ENCODE measurements at regions not wholly inside any gene's neighbourhood (a gene's known extent, or its start where the extent isn't known, plus 50 kb on each side); places are given as distances from the start of the nearest gene placed in this dataset.
A peak's percentile ranks its signal among the peaks of the same experiment; 100 is the strongest.
"Not testable (repeated sequence)": the region's sequence is repeated elsewhere in the genome, so short reads cannot be mapped to it uniquely, and the experiment has no call there.

- DNase-seq; H3K27ac ChIP-seq; H4K20me1 ChIP-seq (ENCODE audit: insufficient read depth); H2AFZ ChIP-seq; H3K9me2 ChIP-seq (ENCODE audit: insufficient read depth); H3K36me3 ChIP-seq (ENCODE audit: low read depth); H3K4me3 ChIP-seq; H3K27me3 ChIP-seq (replicated peaks; ENCODE audit: insufficient read depth); H3F3A ChIP-seq (ENCODE audit: insufficient read depth); in situ Hi-C loops (cut with MboI); H3K4me2 ChIP-seq (ENCODE audit: unreplicated experiment); H3K9me3 ChIP-seq (ENCODE audit: low read depth); H3K9ac ChIP-seq: not testable (repeated sequence)
- H3K4me1 ChIP-seq (ENCODE audit: insufficient read depth), result peaks cover 10% of the 10 kb centered on the region
- 78 to 83% methylated on average over 4 of the region's 4 CpGs for WGBS, 2 experiments (ENCODE audit: low coverage in 1 of 2, low lambda C conversion rate in 2 of 2, missing lambda C conversion rate in 2 of 2)
- H3K79me2 ChIP-seq (ENCODE audit: insufficient read depth), result peaks cover 64% of the 10 kb centered on the region
Observed at GRCh38 chr2:87461671-87462070, 286.2 kb upstream of the PLGLB2 start.

- DNase-seq; H3K36me3 ChIP-seq (ENCODE audit: low read depth); H3K4me3 ChIP-seq; in situ Hi-C loops (cut with MboI); H3K4me2 ChIP-seq (ENCODE audit: unreplicated experiment); H3F3A ChIP-seq (ENCODE audit: insufficient read depth); H3K9me2 ChIP-seq (ENCODE audit: insufficient read depth); H3K27me3 ChIP-seq (replicated peaks; ENCODE audit: insufficient read depth); H2AFZ ChIP-seq; H3K9ac ChIP-seq; H3K27ac ChIP-seq; H3K9me3 ChIP-seq (ENCODE audit: low read depth); H4K20me1 ChIP-seq (ENCODE audit: insufficient read depth): not testable (repeated sequence)
- H3K79me2 ChIP-seq (ENCODE audit: insufficient read depth), result peaks cover 81% of the 10 kb centered on the region
- H3K4me1 ChIP-seq (ENCODE audit: insufficient read depth), result peaks cover 16% of the 10 kb centered on the region
- 100% methylated on average over 2 of the region's 2 CpGs for WGBS, 2 experiments (ENCODE audit: low coverage in 1 of 2, low lambda C conversion rate in 2 of 2, missing lambda C conversion rate in 2 of 2)
Observed at GRCh38 chr2:87464219-87464618, 283.7 kb upstream of the PLGLB2 start.

GRCh38 chr2:87465730-87466129, 282.2 kb upstream of the PLGLB2 start:
- H3F3A ChIP-seq (ENCODE audit: insufficient read depth); H3K9me2 ChIP-seq (ENCODE audit: insufficient read depth); H3K27me3 ChIP-seq (replicated peaks; ENCODE audit: insufficient read depth); H3K4me3 ChIP-seq; H3K9ac ChIP-seq; DNase-seq; H3K4me2 ChIP-seq (ENCODE audit: unreplicated experiment); H3K36me3 ChIP-seq (ENCODE audit: low read depth); in situ Hi-C loops (cut with MboI); H2AFZ ChIP-seq; H4K20me1 ChIP-seq (ENCODE audit: insufficient read depth); H3K9me3 ChIP-seq (ENCODE audit: low read depth); H3K27ac ChIP-seq: not testable (repeated sequence)
- 71% methylated on average over 3 of the region's 3 CpGs; no CpG with 5 or more reads in 1 of the 2 experiments for WGBS, 2 experiments (ENCODE audit: low coverage in 1 of 2, low lambda C conversion rate in 2 of 2, missing lambda C conversion rate in 2 of 2)
- Histone ChIP-seq H3K79me2 (ENCODE audit: insufficient read depth) (peaks cover 85% of the 10 kb centered on the region), H3K4me1 (ENCODE audit: insufficient read depth) (peaks cover 17% of the 10 kb centered on the region)

GRCh38 chr2:87466591-87467120, 281.2 kb upstream of the PLGLB2 start:
- H3K36me3 ChIP-seq (ENCODE audit: low read depth); H3K9ac ChIP-seq; H2AFZ ChIP-seq; H3K4me2 ChIP-seq (ENCODE audit: unreplicated experiment); H3K9me2 ChIP-seq (ENCODE audit: insufficient read depth); H3K27ac ChIP-seq; DNase-seq; H3K9me3 ChIP-seq (ENCODE audit: low read depth); H3F3A ChIP-seq (ENCODE audit: insufficient read depth); H4K20me1 ChIP-seq (ENCODE audit: insufficient read depth); H3K4me3 ChIP-seq; H3K27me3 ChIP-seq (replicated peaks; ENCODE audit: insufficient read depth); in situ Hi-C loops (cut with MboI): not testable (repeated sequence)
- 95 to 96% methylated on average over 4 to 6 of the region's 8 CpGs for WGBS, 2 experiments (ENCODE audit: low coverage in 1 of 2, low lambda C conversion rate in 2 of 2, missing lambda C conversion rate in 2 of 2)
- peaks cover 17% of the 10 kb centered on the region for H3K4me1 ChIP-seq (ENCODE audit: insufficient read depth)
- H3K79me2 ChIP-seq (ENCODE audit: insufficient read depth), result peaks cover 90% of the 10 kb centered on the region

- H3K9me3 ChIP-seq (ENCODE audit: low read depth); H3F3A ChIP-seq (ENCODE audit: insufficient read depth); in situ Hi-C loops (cut with MboI); H3K9ac ChIP-seq; H3K4me3 ChIP-seq; H4K20me1 ChIP-seq (ENCODE audit: insufficient read depth); H3K4me2 ChIP-seq (ENCODE audit: unreplicated experiment); H3K9me2 ChIP-seq (ENCODE audit: insufficient read depth); H2AFZ ChIP-seq; H3K27me3 ChIP-seq (replicated peaks; ENCODE audit: insufficient read depth); H3K36me3 ChIP-seq (ENCODE audit: low read depth); DNase-seq: not testable (repeated sequence)
- peak overlapping the region; percentile 33 for H3K27ac ChIP-seq
- peaks cover 17% of the 10 kb centered on the region for H3K4me1 ChIP-seq (ENCODE audit: insufficient read depth)
- H3K79me2 ChIP-seq (ENCODE audit: insufficient read depth), result peaks cover 89% of the 10 kb centered on the region
- WGBS, 2 experiments (ENCODE audit: low coverage in 1 of 2, low lambda C conversion rate in 2 of 2, missing lambda C conversion rate in 2 of 2), result 77 to 87% methylated on average over 12 of the region's 12 CpGs
Observed at GRCh38 chr2:87468429-87468981, 279.4 kb upstream of the PLGLB2 start.

- in situ Hi-C loops (cut with MboI); H3K27me3 ChIP-seq (replicated peaks; ENCODE audit: insufficient read depth); H3K9me2 ChIP-seq (ENCODE audit: insufficient read depth); H3K4me2 ChIP-seq (ENCODE audit: unreplicated experiment); H3K9me3 ChIP-seq (ENCODE audit: low read depth); H4K20me1 ChIP-seq (ENCODE audit: insufficient read depth); H3F3A ChIP-seq (ENCODE audit: insufficient read depth); H3K4me3 ChIP-seq; H3K36me3 ChIP-seq (ENCODE audit: low read depth); H2AFZ ChIP-seq: not testable (repeated sequence)
- WGBS, 2 experiments (ENCODE audit: low coverage in 1 of 2, low lambda C conversion rate in 2 of 2, missing lambda C conversion rate in 2 of 2), result 33 to 43% methylated on average over 16 to 17 of the region's 19 CpGs
- H3K79me2 ChIP-seq (ENCODE audit: insufficient read depth), result peaks cover 88% of the 10 kb centered on the region
- peak overlapping the region; percentile 48 for H3K9ac ChIP-seq
- H3K27ac ChIP-seq, result peak overlapping the region; percentile 67
- H3K4me1 ChIP-seq (ENCODE audit: insufficient read depth), result peaks cover 17% of the 10 kb centered on the region
- DNase-seq, result peak; percentile 48
Observed at GRCh38 chr2:87469180-87470151, 278.4 kb upstream of the PLGLB2 start.

- H3K27ac ChIP-seq; H3K27me3 ChIP-seq (replicated peaks; ENCODE audit: insufficient read depth); H3K4me2 ChIP-seq (ENCODE audit: unreplicated experiment); H3K9me2 ChIP-seq (ENCODE audit: insufficient read depth); H3K4me3 ChIP-seq; H4K20me1 ChIP-seq (ENCODE audit: insufficient read depth); H3K9me3 ChIP-seq (ENCODE audit: low read depth); H3K9ac ChIP-seq; H2AFZ ChIP-seq; in situ Hi-C loops (cut with MboI); H3K36me3 ChIP-seq (ENCODE audit: low read depth); H3F3A ChIP-seq (ENCODE audit: insufficient read depth); DNase-seq: not testable (repeated sequence)
- H3K4me1 ChIP-seq (ENCODE audit: insufficient read depth), result peaks cover 17% of the 10 kb centered on the region
- 91 to 92% methylated on average over 17 to 23 of the region's 25 CpGs for WGBS, 2 experiments (ENCODE audit: low coverage in 1 of 2, low lambda C conversion rate in 2 of 2, missing lambda C conversion rate in 2 of 2)
- peaks cover 89% of the 10 kb centered on the region for H3K79me2 ChIP-seq (ENCODE audit: insufficient read depth)
Observed at GRCh38 chr2:87470381-87471380, 277.2 kb upstream of the PLGLB2 start.
